ENCODE measurements at regions not wholly inside any gene's neighbourhood (a gene's known extent, or its start where the extent isn't known, plus 50 kb on each side); places are given as distances from the start of the nearest gene placed in this dataset.

DNA sequence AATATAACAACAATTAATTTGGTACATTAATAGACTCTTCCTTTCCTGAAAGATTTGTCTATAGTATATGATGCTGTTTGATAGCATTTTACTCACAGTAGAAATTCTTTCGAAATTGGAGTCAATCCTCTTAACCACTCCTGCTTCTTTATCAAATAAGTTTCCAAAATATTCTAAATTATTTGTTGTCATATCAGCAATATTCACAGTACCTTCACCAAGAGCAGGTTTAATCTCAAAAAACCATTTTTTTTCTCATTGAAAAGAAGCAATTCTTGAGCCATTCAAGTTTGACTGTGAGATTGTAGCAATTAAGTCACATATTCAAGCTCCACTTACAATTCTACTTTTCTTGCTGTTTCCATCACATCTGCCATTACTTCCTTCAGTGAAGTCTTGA, 83.5 kb upstream of the PRR16 start:
- H3K27me3 Mint-ChIP-seq (ENCODE audit: low read depth): peaks cover 2% of the 10 kb centered on the region
- TF ChIP-seq, protein P1, sequence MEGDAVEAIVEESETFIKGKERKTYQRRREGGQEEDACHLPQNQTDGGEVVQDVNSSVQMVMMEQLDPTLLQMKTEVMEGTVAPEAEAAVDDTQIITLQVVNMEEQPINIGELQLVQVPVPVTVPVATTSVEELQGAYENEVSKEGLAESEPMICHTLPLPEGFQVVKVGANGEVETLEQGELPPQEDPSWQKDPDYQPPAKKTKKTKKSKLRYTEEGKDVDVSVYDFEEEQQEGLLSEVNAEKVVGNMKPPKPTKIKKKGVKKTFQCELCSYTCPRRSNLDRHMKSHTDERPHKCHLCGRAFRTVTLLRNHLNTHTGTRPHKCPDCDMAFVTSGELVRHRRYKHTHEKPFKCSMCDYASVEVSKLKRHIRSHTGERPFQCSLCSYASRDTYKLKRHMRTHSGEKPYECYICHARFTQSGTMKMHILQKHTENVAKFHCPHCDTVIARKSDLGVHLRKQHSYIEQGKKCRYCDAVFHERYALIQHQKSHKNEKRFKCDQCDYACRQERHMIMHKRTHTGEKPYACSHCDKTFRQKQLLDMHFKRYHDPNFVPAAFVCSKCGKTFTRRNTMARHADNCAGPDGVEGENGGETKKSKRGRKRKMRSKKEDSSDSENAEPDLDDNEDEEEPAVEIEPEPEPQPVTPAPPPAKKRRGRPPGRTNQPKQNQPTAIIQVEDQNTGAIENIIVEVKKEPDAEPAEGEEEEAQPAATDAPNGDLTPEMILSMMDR (IDR thresholded peaks at IDR 0.05): no peak
- no peak for DNase-seq (ENCODE audit: low spot score)
- no peaks in the 10 kb centered on the region for H3K4me1 Mint-ChIP-seq (ENCODE audit: low read depth)
- peaks cover 6% of the 10 kb centered on the region for H3K36me3 Mint-ChIP-seq (ENCODE audit: low read depth)
- no peak overlapping the region for H3K27ac Mint-ChIP-seq (ENCODE audit: unreplicated experiment)
- no peak overlapping the region for H3K4me3 Mint-ChIP-seq (ENCODE audit: unreplicated experiment)
- H3K9me3 Mint-ChIP-seq (ENCODE audit: low read depth): peaks cover 24% of the 10 kb centered on the region

DNA sequence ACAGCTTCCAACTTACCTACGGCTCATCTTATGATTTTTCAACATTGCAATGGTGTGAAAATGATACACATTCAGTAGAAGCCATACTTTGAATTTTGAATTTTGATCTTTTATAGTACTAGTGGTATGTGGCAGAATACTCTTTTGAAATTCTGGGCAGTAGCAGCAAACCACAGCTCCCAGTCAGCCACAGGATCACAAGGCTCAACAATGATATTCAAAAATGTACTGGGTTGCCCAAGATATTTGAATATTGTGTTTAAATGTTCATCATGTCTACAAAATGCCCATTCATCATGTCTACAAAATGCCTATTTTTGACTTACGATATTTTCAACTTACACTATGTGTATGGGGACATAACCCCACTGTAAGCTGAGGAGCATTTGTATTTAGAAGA, 81.3 kb upstream of the PRR16 start:
- DNase-seq (ENCODE audit: low spot score): no peak

DNA sequence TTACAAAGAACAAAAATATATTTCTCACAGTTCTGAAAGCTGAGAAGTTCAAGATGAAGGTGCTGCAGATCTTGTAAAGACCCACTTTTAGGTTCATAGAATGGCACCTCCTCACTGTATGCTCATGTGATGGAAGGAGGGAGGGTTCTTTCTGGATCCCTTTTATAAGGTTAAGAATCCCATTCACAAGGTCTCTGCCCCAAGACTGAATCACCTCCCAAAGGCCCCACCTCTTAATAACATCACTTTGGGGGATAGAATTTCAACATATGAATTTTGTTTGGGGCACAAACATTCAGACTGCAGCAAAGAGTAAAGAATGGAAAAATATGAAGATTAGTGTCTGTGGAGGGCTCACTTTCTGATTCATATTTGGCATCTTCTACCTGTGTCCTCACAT, 77.1 kb upstream of the PRR16 start:
- TF ChIP-seq, protein P1 (IDR thresholded peaks at IDR 0.05): no peak
- no peak for DNase-seq (ENCODE audit: low spot score)
- Mint-ChIP-seq H3K36me3 (ENCODE audit: low read depth) (no peaks in the 10 kb centered on the region), H3K27ac (ENCODE audit: unreplicated experiment) (peak overlapping the region; percentile 70), H3K4me3 (ENCODE audit: unreplicated experiment) (no peak overlapping the region), H3K9me3 (ENCODE audit: low read depth) (no peaks in the 10 kb centered on the region), H3K27me3 (ENCODE audit: low read depth) (no peaks in the 10 kb centered on the region), H3K4me1 (ENCODE audit: low read depth) (peaks cover 21% of the 10 kb centered on the region)

More for the DNA sequence above, 81.3 kb upstream of the PRR16 start:
- TF ChIP-seq, protein P1 (IDR thresholded peaks at IDR 0.05): no peak
- Mint-ChIP-seq H3K4me3 (ENCODE audit: unreplicated experiment) (no peak overlapping the region), H3K27ac (ENCODE audit: unreplicated experiment) (no peak overlapping the region), H3K9me3 (ENCODE audit: low read depth) (peaks cover 20% of the 10 kb centered on the region), H3K36me3 (ENCODE audit: low read depth) (peaks cover 3% of the 10 kb centered on the region), H3K4me1 (ENCODE audit: low read depth) (peaks cover 9% of the 10 kb centered on the region), H3K27me3 (ENCODE audit: low read depth) (no peaks in the 10 kb centered on the region)

DNA sequence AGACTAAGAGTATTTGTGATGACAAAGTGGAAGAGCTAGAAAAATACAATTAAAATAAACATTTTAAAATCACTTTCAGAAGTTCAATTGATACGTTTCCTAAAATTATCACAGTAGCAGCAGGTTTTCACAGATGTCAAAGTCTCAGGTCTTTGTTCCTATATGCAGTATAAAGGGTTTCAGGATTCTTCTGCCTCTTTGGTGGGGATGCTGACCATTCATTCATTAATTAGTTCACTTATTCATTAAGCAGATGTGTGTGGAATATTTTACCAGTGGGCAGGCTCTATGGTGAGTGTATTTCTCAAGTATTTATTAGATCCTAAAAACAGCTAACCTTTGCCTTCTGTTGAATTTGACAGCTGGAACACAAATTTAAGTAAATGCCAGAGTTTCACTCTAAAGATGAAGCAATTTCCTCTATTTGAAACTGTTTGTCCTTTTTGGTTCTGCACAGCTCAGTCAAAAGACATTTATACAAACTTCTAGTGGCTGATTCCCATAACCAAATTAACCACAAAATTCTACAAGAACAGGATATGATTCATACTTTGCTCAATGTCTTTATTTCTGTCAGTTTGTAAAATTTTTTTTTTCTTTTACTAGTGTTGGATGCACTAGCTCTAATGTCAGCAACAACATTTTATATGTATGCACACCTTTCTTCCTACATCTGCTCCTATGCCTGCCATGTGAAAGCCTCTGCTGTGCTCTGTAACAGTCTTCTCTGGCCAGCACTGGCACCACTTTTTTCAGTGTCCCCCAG, 75.9 kb upstream of the PRR16 start:
- no peak for DNase-seq (ENCODE audit: low spot score)
- H3K27me3 Mint-ChIP-seq (ENCODE audit: low read depth): no peaks in the 10 kb centered on the region
- no peaks in the 10 kb centered on the region for H3K9me3 Mint-ChIP-seq (ENCODE audit: low read depth)
- H3K36me3 Mint-ChIP-seq (ENCODE audit: low read depth): no peaks in the 10 kb centered on the region
- peaks cover 21% of the 10 kb centered on the region for H3K4me1 Mint-ChIP-seq (ENCODE audit: low read depth)
- H3K27ac Mint-ChIP-seq (ENCODE audit: unreplicated experiment): peak overlapping the region; percentile 70
- TF ChIP-seq, protein P1 (IDR thresholded peaks at IDR 0.05): no peak
- H3K4me3 Mint-ChIP-seq (ENCODE audit: unreplicated experiment): no peak overlapping the region

DNA sequence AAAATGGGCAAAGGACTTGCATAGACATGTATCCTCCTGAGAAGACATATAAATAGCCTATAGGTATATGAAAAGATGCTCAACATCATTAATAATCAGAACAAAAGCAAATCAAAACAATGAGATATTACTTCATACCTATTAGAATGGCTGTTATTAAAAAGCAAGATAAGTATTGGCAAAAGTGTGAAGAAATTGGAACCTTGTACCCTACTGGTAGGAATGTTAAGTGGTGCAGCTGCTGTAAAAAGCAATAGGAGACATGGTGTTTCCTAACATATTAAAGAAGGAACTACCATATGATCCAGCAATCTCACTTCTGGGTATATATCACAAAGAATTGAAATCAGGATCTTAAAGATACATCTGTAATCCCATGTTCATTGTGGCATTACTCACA, 69.8 kb upstream of the PRR16 start:
- H3K27ac Mint-ChIP-seq (ENCODE audit: unreplicated experiment): no peak overlapping the region
- H3K4me1 Mint-ChIP-seq (ENCODE audit: low read depth): peaks cover 5% of the 10 kb centered on the region
- H3K9me3 Mint-ChIP-seq (ENCODE audit: low read depth): peaks cover 4% of the 10 kb centered on the region
- TF ChIP-seq, protein P1 (IDR thresholded peaks at IDR 0.05): peak; percentile 54
- H3K36me3 Mint-ChIP-seq (ENCODE audit: low read depth): no peaks in the 10 kb centered on the region
- H3K4me3 Mint-ChIP-seq (ENCODE audit: unreplicated experiment): no peak overlapping the region
- DNase-seq (ENCODE audit: low spot score): no peak
- H3K27me3 Mint-ChIP-seq (ENCODE audit: low read depth): no peaks in the 10 kb centered on the region

All from chondrocyte (in vitro differentiated cells).